Fibroblast of lung (primary cell): ENCODE measurements at regions not wholly inside any gene's neighbourhood (a gene's known extent, or its start where the extent isn't known, plus 50 kb on each side); places are given as distances from the start of the nearest gene placed in this dataset.

Experiments used
- EZH2 ChIP-seq: IDR thresholded peaks from 2 replicates; pipeline ENCODE4 v1.5.1; 2012; ENCODE audit warnings: low read length, control low read depth, mild to moderate bottlenecking; ENCODE audit errors: missing control alignments
- TF ChIP-seq, protein P1 (sequence below), 2 donors: IDR thresholded peaks in 1 of 2; conservative IDR thresholded peaks in 1 of 2; 1 replicate in 1 of 2; 2 replicates in 1 of 2; pipeline ENCODE4 v1.5.1; 2011 to 2012; ENCODE audit warnings: low read length in 2 of 2, control low read depth in 1 of 2, inconsistent platforms in 1 of 2, low read depth in 1 of 2, mild to moderate bottlenecking in 1 of 2

DNA sequence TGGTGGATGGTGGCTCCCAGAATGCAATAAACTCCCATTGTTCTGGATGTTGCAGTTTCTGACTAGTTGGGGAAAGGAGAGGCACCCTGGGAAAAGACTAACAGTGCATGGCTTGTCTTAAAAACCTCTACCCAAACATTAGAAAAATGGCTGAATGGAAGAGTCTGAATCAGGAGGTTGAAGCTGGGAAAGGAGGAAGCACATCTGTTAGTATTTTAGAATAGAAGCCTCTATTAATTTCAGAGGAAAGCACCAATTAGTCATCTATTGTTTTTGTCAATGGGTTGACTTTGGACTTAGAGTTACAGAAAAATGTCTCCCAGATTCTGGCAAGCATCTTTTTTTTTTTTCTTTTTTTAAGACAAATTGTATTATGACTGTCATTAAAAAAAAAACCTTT is 56.1 kb upstream of the ELMO1 start:
- TF ChIP-seq, protein P1, sequence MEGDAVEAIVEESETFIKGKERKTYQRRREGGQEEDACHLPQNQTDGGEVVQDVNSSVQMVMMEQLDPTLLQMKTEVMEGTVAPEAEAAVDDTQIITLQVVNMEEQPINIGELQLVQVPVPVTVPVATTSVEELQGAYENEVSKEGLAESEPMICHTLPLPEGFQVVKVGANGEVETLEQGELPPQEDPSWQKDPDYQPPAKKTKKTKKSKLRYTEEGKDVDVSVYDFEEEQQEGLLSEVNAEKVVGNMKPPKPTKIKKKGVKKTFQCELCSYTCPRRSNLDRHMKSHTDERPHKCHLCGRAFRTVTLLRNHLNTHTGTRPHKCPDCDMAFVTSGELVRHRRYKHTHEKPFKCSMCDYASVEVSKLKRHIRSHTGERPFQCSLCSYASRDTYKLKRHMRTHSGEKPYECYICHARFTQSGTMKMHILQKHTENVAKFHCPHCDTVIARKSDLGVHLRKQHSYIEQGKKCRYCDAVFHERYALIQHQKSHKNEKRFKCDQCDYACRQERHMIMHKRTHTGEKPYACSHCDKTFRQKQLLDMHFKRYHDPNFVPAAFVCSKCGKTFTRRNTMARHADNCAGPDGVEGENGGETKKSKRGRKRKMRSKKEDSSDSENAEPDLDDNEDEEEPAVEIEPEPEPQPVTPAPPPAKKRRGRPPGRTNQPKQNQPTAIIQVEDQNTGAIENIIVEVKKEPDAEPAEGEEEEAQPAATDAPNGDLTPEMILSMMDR (conservative IDR thresholded peaks at IDR 0.05 in 1 of 2, IDR thresholded peaks at IDR 0.05 in 1 of 2; ENCODE audit: low read depth in 1 of 2, low read length in 2 of 2): no peak
- TF ChIP-seq EZH2: no peak
